HCT116 (cell line): ENCODE measurements at regions not wholly inside any gene's neighbourhood (a gene's known extent, or its start where the extent isn't known, plus 50 kb on each side); places are given as distances from the start of the nearest gene placed in this dataset.

ENCODE experiments used
- ATAC-seq: fragments of 200-7000 bp; cut with Tn5 transposase; 2 replicates; pipeline ENCODE4 v1.9.1; 2020; ENCODE audit warnings: mild to moderate bottlenecking, moderate library complexity
- BruUV-seq: library from RNA; stranded (reverse); fragments of 400-500 nt; replicated peaks from 2 replicates; lab custom pipeline; 2021; lab: Mats Ljungman, UMichigan
- CTCF ChIA-PET: fragments of 300-600 bp; sonication (Branson Sonifier 250); formaldehyde crosslinking; loops from one replicate; lab custom pipeline; 2021; ENCODE audit warnings: antibody characterized with exemption; lab: Charles Lee
- POLR2A ChIA-PET: fragments of 300-600, 350-600 bp; sonication (Branson Sonifier 250); formaldehyde crosslinking; loops from one replicate; lab custom pipeline; 2021; ENCODE audit warnings: antibody characterized with exemption; lab: Charles Lee
- RAD21 ChIA-PET, 2 experiments: fragments of 300-600 bp; sonication (Branson Sonifier 250); formaldehyde crosslinking; loops; one replicate each; lab custom pipeline; 2023; ENCODE audit warnings: low total read pairs in 2 of 2; ENCODE audit not compliant: uncharacterized antibody in 2 of 2, unreplicated experiment in 2 of 2, low non-redundant PET in 1 of 2; lab: Charles Lee
- DNase-seq: peaks from one replicate; pipeline ENCODE4 v3.0.0-alpha.2; 2010; ENCODE audit warnings: low read depth, low spot score
- H2AFZ ChIP-seq: fragments of 200-600 bp; shearing (Covaris generic), sonication (generic); 2 replicates; pipeline ENCODE4 v1.6.1; 2017; ENCODE audit warnings: low read depth, mixed run types, mixed read lengths, antibody characterized with exemption, low read length; ENCODE audit not compliant: poor library complexity, severe bottlenecking
- H3K27ac ChIP-seq: 2 replicates; pipeline ENCODE4 v1.5.1; 2012; ENCODE audit warnings: low read depth, low read length
- H3K27me3 ChIP-seq: fragments of 200-600 bp; sonication (generic); 2 replicates; pipeline ENCODE4 v1.6.1; 2016; ENCODE audit warnings: mixed run types, low read length, mixed read lengths; ENCODE audit not compliant: insufficient read depth
- H3K36me3 ChIP-seq, 2 experiments: fragments of 200-500 bp in 1 of 2; fragments of 200-600 bp in 1 of 2; sonication (Bioruptor generic) in 1 of 2; sonication (generic) in 1 of 2; 2 replicates each; pipeline versions ENCODE4 v1.5.1 to v1.6.1; 2014 to 2016; ENCODE audit warnings: low read length in 2 of 2, inconsistent platforms in 1 of 2, mixed read lengths in 1 of 2, mixed run types in 1 of 2; ENCODE audit not compliant: insufficient read depth in 2 of 2, control insufficient read depth in 1 of 2
- H3K4me1 ChIP-seq, 2 experiments: fragments of 200-600 bp in 1 of 2; sonication (generic) in 1 of 2; 2 replicates each; pipeline versions ENCODE4 v1.5.1 to v1.6.1; 2012 to 2017; ENCODE audit warnings: low read length in 2 of 2, inconsistent platforms in 1 of 2, mild to moderate bottlenecking in 1 of 2, mixed read lengths in 1 of 2, mixed run types in 1 of 2, moderate library complexity in 1 of 2; ENCODE audit not compliant: insufficient read depth in 2 of 2, control insufficient read depth in 1 of 2
- H3K4me2 ChIP-seq: fragments of 200-600 bp; sonication (generic); 2 replicates; pipeline ENCODE4 v1.6.1; 2017; ENCODE audit warnings: mixed run types, low read length, mixed read lengths
- H3K4me3 ChIP-seq, 2 experiments: fragments of 200-600 bp in 1 of 2; sonication (generic) in 1 of 2; replicated peaks in 1 of 2; 2 replicates each; pipeline ENCODE4 v1.5.1; 2011 to 2016; ENCODE audit warnings: low read length in 2 of 2, control low read depth in 1 of 2, low read depth in 1 of 2, mild to moderate bottlenecking in 1 of 2, mixed read lengths in 1 of 2, mixed run types in 1 of 2
- H3K79me2 ChIP-seq: fragments of 200-600 bp; sonication (generic); 2 replicates; pipeline ENCODE4 v1.6.1; 2017; ENCODE audit warnings: mild to moderate bottlenecking, mixed run types, low read length, moderate library complexity, mixed read lengths; ENCODE audit not compliant: insufficient read depth
- H3K9ac ChIP-seq: fragments of 200-600 bp; sonication (generic); 2 replicates; pipeline ENCODE4 v1.6.1; 2016; ENCODE audit warnings: low read length, mixed read lengths
- H3K9me2 ChIP-seq: fragments of 200-600 bp; sonication (generic), shearing (Covaris generic); 2 replicates; pipeline ENCODE4 v1.6.1; 2017; ENCODE audit warnings: mixed run types, mild to moderate bottlenecking, moderate library complexity; ENCODE audit not compliant: insufficient read depth
- H3K9me3 ChIP-seq, 2 experiments: fragments of 200-500 bp in 1 of 2; fragments of 200-600 bp in 1 of 2; sonication (Bioruptor generic) in 1 of 2; sonication (generic) in 1 of 2; 2 replicates each; pipeline ENCODE4 v1.6.1; 2014 to 2017; ENCODE audit warnings: low read length in 2 of 2, mixed read lengths in 2 of 2, inconsistent platforms in 1 of 2, low read depth in 1 of 2, mild to moderate bottlenecking in 1 of 2, mixed run types in 1 of 2, moderate library complexity in 1 of 2; ENCODE audit not compliant: control insufficient read depth in 1 of 2, insufficient read depth in 1 of 2
- H4K20me1 ChIP-seq: fragments of 200-600 bp; sonication (generic), shearing (Covaris generic); 2 replicates; pipeline ENCODE4 v1.6.1; 2017; ENCODE audit warnings: mixed run types, mild to moderate bottlenecking, moderate library complexity; ENCODE audit not compliant: insufficient read depth
- CBX3 ChIP-seq: IDR thresholded peaks from 2 replicates; pipeline ENCODE4 v1.6.1; 2012; ENCODE audit warnings: low read depth
- CEBPB ChIP-seq: IDR thresholded peaks from 2 replicates; pipeline ENCODE4 v1.6.1; 2012; ENCODE audit warnings: low read depth
- EGR1 ChIP-seq: IDR thresholded peaks from 2 replicates; pipeline ENCODE4 v1.6.1; 2012; ENCODE audit warnings: low read depth
- ELF1 ChIP-seq: IDR thresholded peaks from 2 replicates; pipeline ENCODE4 v1.6.1; 2012; ENCODE audit warnings: low read depth, borderline replicate concordance
- EZH2 ChIP-seq: fragments of 200-600 bp; sonication (generic); IDR thresholded peaks from 2 replicates; pipeline ENCODE4 v1.6.1; 2017; ENCODE audit warnings: antibody characterized with exemption, mixed run types
- JUND ChIP-seq: IDR thresholded peaks from 2 replicates; pipeline ENCODE4 v1.6.1; 2012
- RAD21 ChIP-seq: IDR thresholded peaks from 2 replicates; pipeline ENCODE4 v1.6.1; 2012; ENCODE audit warnings: low read depth, mild to moderate bottlenecking
- SIN3A ChIP-seq: IDR thresholded peaks from 2 replicates; pipeline ENCODE4 v1.6.1; 2012; ENCODE audit warnings: low read depth
- SP1 ChIP-seq: IDR thresholded peaks from 2 replicates; pipeline ENCODE4 v1.6.1; 2012; ENCODE audit warnings: low read depth
- SRF ChIP-seq: IDR thresholded peaks from 2 replicates; pipeline ENCODE4 v1.6.1; 2012; ENCODE audit warnings: low read depth
- YY1 ChIP-seq: IDR thresholded peaks from 2 replicates; pipeline ENCODE4 v1.6.1; 2011; ENCODE audit warnings: low read length, low read depth, moderate library complexity, mild to moderate bottlenecking; ENCODE audit not compliant: insufficient replicate concordance; ENCODE audit errors: extremely low read depth
- ZNF274 ChIP-seq: fragments of 200-500 bp; sonication (Bioruptor generic); IDR thresholded peaks from 2 replicates; pipeline ENCODE4 v1.6.1; 2014; ENCODE audit warnings: mild to moderate bottlenecking, low read depth, low read length, inconsistent platforms
- intact Hi-C: fragments of 100-400 bp; cut with micrococcal nuclease; formaldehyde crosslinking; loops from 2 replicates; pipeline ENCODE4 v1.10.0; 2022
- TF ChIP-seq, protein P1 (sequence below): IDR thresholded peaks from 2 replicates; pipeline ENCODE4 v1.6.1; 2012
- TF ChIP-seq, protein P2 (sequence below): IDR thresholded peaks from 2 replicates; pipeline ENCODE4 v1.6.1; 2012
- TF ChIP-seq, protein P3 (sequence below): IDR thresholded peaks from 2 replicates; pipeline ENCODE4 v1.6.1; 2012; ENCODE audit warnings: low read depth
- TF ChIP-seq, protein P4 (sequence below): IDR thresholded peaks from 2 replicates; pipeline ENCODE4 v1.6.1; 2011; ENCODE audit warnings: mild to moderate bottlenecking, low read length, moderate library complexity; ENCODE audit not compliant: insufficient replicate concordance; ENCODE audit errors: extremely low read depth

DNA sequence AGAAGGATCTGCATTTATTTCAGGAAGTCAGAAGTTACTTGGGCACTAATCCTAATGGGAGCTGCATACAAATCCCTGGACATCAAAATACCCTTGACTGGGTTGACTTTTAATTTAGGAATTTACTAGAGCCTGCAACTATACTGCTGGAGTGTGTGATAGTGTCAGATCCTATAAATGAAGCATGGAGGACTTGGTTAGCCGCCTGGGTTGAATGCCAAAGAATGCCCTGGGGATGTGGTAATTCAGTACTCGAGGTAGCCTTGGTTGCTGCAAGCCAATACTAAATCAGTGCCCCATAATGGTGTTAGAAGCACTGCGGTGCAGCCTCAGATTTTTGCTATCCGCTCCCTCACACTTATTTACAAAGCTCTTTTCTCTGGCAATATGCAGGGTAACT is 184.9 kb downstream of the CAPZA3 start:
- BruUV-seq = no TSS peak
- CTCF ChIA-PET = no interaction called here
- RAD21 ChIA-PET = no interaction called here

More for the DNA sequence above, 184.9 kb downstream of the CAPZA3 start:
- H3K27me3 ChIP-seq = no peaks in the 10 kb centered on the region
- no peaks in the 10 kb centered on the region for H4K20me1 ChIP-seq
- no peaks in the 10 kb centered on the region for H3K36me3 ChIP-seq
- H3K4me3 ChIP-seq = no peak overlapping the region
- no peaks in the 10 kb centered on the region for H3K4me1 ChIP-seq
- H3K9me2 ChIP-seq = no peaks in the 10 kb centered on the region
- ATAC-seq (no peak), DNase-seq (no peak)
- no peak overlapping the region for H3K27ac ChIP-seq
- POLR2A ChIA-PET = no interaction called here
- no peaks in the 10 kb centered on the region for H3K79me2 ChIP-seq
- H3K9me3 ChIP-seq = no peaks in the 10 kb centered on the region
- intact Hi-C loops = no loop called here
- no peak overlapping the region for H3K4me2 ChIP-seq
- no peak overlapping the region for H3K9ac ChIP-seq
- H2AFZ ChIP-seq = no peak overlapping the region
- no peak for TF ChIP-seq ZNF274
- TF ChIP-seq EZH2 = no peak
- TF ChIP-seq JUND = no peak
- no peak for TF ChIP-seq CEBPB
- TF ChIP-seq, protein P1, sequence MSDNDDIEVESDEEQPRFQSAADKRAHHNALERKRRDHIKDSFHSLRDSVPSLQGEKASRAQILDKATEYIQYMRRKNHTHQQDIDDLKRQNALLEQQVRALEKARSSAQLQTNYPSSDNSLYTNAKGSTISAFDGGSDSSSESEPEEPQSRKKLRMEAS = no peak
- TF ChIP-seq SIN3A = no peak
- TF ChIP-seq, protein P2, sequence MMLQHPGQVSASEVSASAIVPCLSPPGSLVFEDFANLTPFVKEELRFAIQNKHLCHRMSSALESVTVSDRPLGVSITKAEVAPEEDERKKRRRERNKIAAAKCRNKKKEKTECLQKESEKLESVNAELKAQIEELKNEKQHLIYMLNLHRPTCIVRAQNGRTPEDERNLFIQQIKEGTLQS = no peak
- TF ChIP-seq, protein P3, sequence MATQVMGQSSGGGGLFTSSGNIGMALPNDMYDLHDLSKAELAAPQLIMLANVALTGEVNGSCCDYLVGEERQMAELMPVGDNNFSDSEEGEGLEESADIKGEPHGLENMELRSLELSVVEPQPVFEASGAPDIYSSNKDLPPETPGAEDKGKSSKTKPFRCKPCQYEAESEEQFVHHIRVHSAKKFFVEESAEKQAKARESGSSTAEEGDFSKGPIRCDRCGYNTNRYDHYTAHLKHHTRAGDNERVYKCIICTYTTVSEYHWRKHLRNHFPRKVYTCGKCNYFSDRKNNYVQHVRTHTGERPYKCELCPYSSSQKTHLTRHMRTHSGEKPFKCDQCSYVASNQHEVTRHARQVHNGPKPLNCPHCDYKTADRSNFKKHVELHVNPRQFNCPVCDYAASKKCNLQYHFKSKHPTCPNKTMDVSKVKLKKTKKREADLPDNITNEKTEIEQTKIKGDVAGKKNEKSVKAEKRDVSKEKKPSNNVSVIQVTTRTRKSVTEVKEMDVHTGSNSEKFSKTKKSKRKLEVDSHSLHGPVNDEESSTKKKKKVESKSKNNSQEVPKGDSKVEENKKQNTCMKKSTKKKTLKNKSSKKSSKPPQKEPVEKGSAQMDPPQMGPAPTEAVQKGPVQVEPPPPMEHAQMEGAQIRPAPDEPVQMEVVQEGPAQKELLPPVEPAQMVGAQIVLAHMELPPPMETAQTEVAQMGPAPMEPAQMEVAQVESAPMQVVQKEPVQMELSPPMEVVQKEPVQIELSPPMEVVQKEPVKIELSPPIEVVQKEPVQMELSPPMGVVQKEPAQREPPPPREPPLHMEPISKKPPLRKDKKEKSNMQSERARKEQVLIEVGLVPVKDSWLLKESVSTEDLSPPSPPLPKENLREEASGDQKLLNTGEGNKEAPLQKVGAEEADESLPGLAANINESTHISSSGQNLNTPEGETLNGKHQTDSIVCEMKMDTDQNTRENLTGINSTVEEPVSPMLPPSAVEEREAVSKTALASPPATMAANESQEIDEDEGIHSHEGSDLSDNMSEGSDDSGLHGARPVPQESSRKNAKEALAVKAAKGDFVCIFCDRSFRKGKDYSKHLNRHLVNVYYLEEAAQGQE = no peak
- no peak for TF ChIP-seq CBX3
- TF ChIP-seq, protein P4, sequence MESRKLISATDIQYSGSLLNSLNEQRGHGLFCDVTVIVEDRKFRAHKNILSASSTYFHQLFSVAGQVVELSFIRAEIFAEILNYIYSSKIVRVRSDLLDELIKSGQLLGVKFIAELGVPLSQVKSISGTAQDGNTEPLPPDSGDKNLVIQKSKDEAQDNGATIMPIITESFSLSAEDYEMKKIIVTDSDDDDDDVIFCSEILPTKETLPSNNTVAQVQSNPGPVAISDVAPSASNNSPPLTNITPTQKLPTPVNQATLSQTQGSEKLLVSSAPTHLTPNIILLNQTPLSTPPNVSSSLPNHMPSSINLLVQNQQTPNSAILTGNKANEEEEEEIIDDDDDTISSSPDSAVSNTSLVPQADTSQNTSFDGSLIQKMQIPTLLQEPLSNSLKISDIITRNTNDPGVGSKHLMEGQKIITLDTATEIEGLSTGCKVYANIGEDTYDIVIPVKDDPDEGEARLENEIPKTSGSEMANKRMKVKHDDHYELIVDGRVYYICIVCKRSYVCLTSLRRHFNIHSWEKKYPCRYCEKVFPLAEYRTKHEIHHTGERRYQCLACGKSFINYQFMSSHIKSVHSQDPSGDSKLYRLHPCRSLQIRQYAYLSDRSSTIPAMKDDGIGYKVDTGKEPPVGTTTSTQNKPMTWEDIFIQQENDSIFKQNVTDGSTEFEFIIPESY = no peak
- TF ChIP-seq ELF1 = no peak
- no peak for TF ChIP-seq YY1
- no peak for TF ChIP-seq RAD21
- TF ChIP-seq SP1 = no peak
- TF ChIP-seq EGR1 = no peak
- TF ChIP-seq SRF = no peak
